Activated T-helper 2 cell treated with anti-CD3 and anti-CD28 coated beads, Interferon-gamma antibody, Interleukin-2, Interleukin-4, amounts not matched to agents 10 μg/mL and 5 μg/mL and 100 μg/mL, durations not matched to agents 14 hours and 24 hours and 36 hours (primary cell): ENCODE measurements at regions not wholly inside any gene's neighbourhood (a gene's known extent, or its start where the extent isn't known, plus 50 kb on each side); places are given as distances from the start of the nearest gene placed in this dataset.
A peak's percentile ranks its signal among the peaks of the same experiment; 100 is the strongest.

Experiments used
- DNase-seq: peaks from one replicate; pipeline ENCODE4 v3.0.0; 2021; ENCODE audit warnings: low spot score
- H3K27ac Mint-ChIP-seq: one replicate; pipeline ENCODE4 v1.8.0; 2021; ENCODE audit warnings: mixed read lengths
- H3K27me3 Mint-ChIP-seq: one replicate; pipeline ENCODE4 v1.8.0; 2021; ENCODE audit warnings: low read depth, mixed read lengths
- H3K36me3 Mint-ChIP-seq: one replicate; pipeline ENCODE4 v1.8.0; 2021; ENCODE audit warnings: low read depth, mixed read lengths
- H3K4me1 Mint-ChIP-seq: one replicate; pipeline ENCODE4 v1.8.0; 2021; ENCODE audit warnings: low read depth, mixed read lengths
- H3K4me3 Mint-ChIP-seq: one replicate; pipeline ENCODE4 v1.8.0; 2021; ENCODE audit warnings: low read depth, mild to moderate bottlenecking, moderate library complexity, mixed read lengths
- H3K9me3 Mint-ChIP-seq: one replicate; pipeline ENCODE4 v1.8.0; 2021; ENCODE audit warnings: mixed read lengths
- intact Hi-C: fragments of 100-400 bp; cut with micrococcal nuclease; formaldehyde crosslinking; loops from one replicate; pipeline ENCODE4 v1.15.1; 2023

- intact Hi-C loops = no loop called here
- DNase-seq = no peak
These were observed 58.6 kb downstream of the LIG4 start for GRCh38 chr13:108156749-108157148.

GRCh38 chr13:108155185-108156106 is 59.9 kb downstream of the LIG4 start:
- H3K4me1 Mint-ChIP-seq = no peaks in the 10 kb centered on the region
- intact Hi-C loops = no loop called here

More at GRCh38 chr13:108156749-108157148, 58.6 kb downstream of the LIG4 start:
- no peaks in the 10 kb centered on the region for H3K36me3 Mint-ChIP-seq
- no peaks in the 10 kb centered on the region for H3K27me3 Mint-ChIP-seq
- no peak overlapping the region for H3K4me3 Mint-ChIP-seq
- no peak overlapping the region for H3K27ac Mint-ChIP-seq
- no peaks in the 10 kb centered on the region for H3K4me1 Mint-ChIP-seq
- H3K9me3 Mint-ChIP-seq = no peaks in the 10 kb centered on the region

GRCh38 chr13:108154421-108154858 is 60.9 kb downstream of the LIG4 start:
- DNase-seq = no peak
- Mint-ChIP-seq H3K4me3 (no peak overlapping the region), H3K4me1 (no peaks in the 10 kb centered on the region), H3K36me3 (no peaks in the 10 kb centered on the region), H3K27ac (no peak overlapping the region), H3K9me3 (no peaks in the 10 kb centered on the region), H3K27me3 (no peaks in the 10 kb centered on the region)
- intact Hi-C loops = no loop called here

More at GRCh38 chr13:108155185-108156106, 59.9 kb downstream of the LIG4 start:
- no peaks in the 10 kb centered on the region for H3K36me3 Mint-ChIP-seq
- no peaks in the 10 kb centered on the region for H3K9me3 Mint-ChIP-seq
- peak; percentile 18 for DNase-seq
- H3K27me3 Mint-ChIP-seq = no peaks in the 10 kb centered on the region
- no peak overlapping the region for H3K27ac Mint-ChIP-seq
- H3K4me3 Mint-ChIP-seq = no peak overlapping the region

- H3K27me3 Mint-ChIP-seq = no peaks in the 10 kb centered on the region
- H3K9me3 Mint-ChIP-seq = no peaks in the 10 kb centered on the region
- intact Hi-C loops = no loop called here
- no peak overlapping the region for H3K4me3 Mint-ChIP-seq
- no peaks in the 10 kb centered on the region for H3K4me1 Mint-ChIP-seq
- DNase-seq = no peak
- no peaks in the 10 kb centered on the region for H3K36me3 Mint-ChIP-seq
- no peak overlapping the region for H3K27ac Mint-ChIP-seq
These were observed 68.7 kb downstream of the LIG4 start for GRCh38 chr13:108146642-108147041.

DNA sequence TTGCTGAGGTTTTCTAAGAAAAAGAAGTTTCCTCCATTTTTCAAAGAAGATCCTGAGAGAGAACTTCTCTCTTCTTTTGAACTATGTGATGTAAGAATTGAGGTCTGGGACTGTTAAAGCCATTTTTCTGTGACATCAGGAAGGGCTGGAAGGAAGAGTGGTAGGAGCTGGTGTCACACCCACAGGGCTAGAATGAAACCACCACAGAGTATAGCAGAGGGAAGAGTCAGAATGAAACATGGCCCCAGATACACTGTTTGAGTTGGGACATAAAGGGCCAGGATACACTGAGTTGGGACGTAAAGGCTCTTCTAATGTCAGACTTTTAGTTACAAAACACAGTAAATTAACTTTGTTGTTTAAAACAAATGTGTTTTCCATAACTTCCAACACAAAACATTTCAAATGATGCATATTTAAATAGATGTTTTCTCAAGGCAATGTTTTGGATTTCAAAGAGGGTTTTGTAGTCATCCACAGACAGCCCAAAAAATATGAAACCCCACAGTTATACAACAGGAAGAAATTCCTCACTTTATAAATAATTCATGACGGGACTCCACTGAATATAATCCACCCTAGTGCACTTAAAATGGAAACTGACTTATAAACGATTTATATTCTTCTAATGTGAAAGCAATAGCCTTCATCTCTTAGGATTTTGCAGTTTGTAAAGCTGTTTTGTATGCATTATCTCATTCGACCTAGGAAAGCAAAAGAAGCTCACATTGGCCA is 72.5 kb downstream of the LIG4 start:
- intact Hi-C loops = no loop called here
- Mint-ChIP-seq H3K9me3 (no peaks in the 10 kb centered on the region), H3K36me3 (no peaks in the 10 kb centered on the region), H3K4me1 (no peaks in the 10 kb centered on the region), H3K4me3 (no peak overlapping the region), H3K27ac (no peak overlapping the region), H3K27me3 (no peaks in the 10 kb centered on the region)
- DNase-seq = no peak

DNA sequence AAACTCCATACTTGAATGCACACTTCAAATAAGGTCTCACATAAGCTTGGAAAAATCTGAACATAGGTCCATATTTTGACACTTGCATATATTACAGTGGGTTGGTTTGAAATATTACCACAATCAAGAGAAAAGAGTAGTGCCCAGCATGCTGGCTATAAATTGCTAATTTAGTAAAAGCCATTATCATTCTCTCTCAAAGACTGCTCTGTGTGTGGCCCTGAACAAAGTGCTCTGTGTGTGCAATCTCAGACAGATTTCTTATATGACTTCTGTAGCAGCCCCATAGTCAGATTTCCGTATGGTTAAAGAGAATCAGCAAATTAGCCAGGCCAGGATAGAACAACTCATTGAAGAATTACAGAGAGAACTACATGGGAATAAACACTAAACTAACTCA is 78.2 kb downstream of the LIG4 start:
- DNase-seq = no peak
- Mint-ChIP-seq H3K4me3 (no peak overlapping the region), H3K27ac (no peak overlapping the region), H3K27me3 (no peaks in the 10 kb centered on the region), H3K4me1 (no peaks in the 10 kb centered on the region), H3K9me3 (no peaks in the 10 kb centered on the region), H3K36me3 (no peaks in the 10 kb centered on the region)
- intact Hi-C loops = no loop called here

GRCh38 chr13:108127406-108127805 is 87.9 kb downstream of the LIG4 start:
- no peak overlapping the region for H3K27ac Mint-ChIP-seq
- H3K4me3 Mint-ChIP-seq = no peak overlapping the region

DNA sequence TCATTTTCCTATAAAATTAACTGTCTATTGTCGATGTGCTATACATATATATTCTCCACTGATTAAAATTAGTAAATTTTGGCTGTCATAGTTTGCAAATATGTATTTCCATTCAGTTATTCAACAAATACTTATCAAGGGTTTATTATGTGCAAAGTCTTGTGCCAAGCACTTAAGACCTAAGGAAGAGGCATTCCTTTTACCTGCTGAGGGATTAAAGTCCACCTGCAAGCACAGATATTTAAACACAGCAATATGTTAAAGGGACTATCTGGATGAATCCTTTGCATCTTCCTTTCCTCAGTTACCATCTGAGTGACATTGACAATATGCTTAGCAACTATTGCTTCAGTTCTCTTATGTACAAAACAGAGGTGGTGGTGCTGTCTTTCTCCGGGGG is 89.3 kb downstream of the LIG4 start:
- no peak for DNase-seq
- Mint-ChIP-seq H3K4me1 (no peaks in the 10 kb centered on the region), H3K36me3 (no peaks in the 10 kb centered on the region), H3K27me3 (no peaks in the 10 kb centered on the region), H3K9me3 (no peaks in the 10 kb centered on the region), H3K4me3 (no peak overlapping the region), H3K27ac (no peak overlapping the region)
- intact Hi-C loops = no loop called here

More at GRCh38 chr13:108127406-108127805, 87.9 kb downstream of the LIG4 start:
- intact Hi-C loops = no loop called here
- H3K9me3 Mint-ChIP-seq = no peaks in the 10 kb centered on the region
- no peaks in the 10 kb centered on the region for H3K27me3 Mint-ChIP-seq
- no peaks in the 10 kb centered on the region for H3K36me3 Mint-ChIP-seq
- no peak for DNase-seq
- H3K4me1 Mint-ChIP-seq = no peaks in the 10 kb centered on the region

DNA sequence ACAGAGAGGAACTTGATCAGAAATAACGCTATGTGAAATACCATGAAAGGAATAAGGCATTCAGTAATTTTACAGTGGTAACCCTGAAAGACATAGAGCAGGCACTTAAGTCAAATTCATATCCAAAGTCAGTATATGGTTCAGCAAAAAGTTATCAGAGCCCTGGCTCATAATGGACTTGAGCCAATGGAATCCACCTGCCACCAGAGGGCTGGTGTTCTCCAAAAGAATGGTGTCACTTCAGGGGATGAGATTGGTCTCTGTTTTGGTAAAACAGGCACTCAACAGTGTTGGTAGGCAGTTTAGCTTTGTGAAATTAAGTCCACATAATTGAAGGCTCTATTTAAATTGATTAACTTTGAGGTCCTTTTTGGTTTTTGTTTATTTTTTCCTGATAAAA is 93.9 kb downstream of the LIG4 start:
- no peaks in the 10 kb centered on the region for H3K4me1 Mint-ChIP-seq
- no peaks in the 10 kb centered on the region for H3K9me3 Mint-ChIP-seq
- no peaks in the 10 kb centered on the region for H3K36me3 Mint-ChIP-seq
- DNase-seq = no peak
- intact Hi-C loops = no loop called here
- no peaks in the 10 kb centered on the region for H3K27me3 Mint-ChIP-seq
- H3K4me3 Mint-ChIP-seq = no peak overlapping the region
- H3K27ac Mint-ChIP-seq = no peak overlapping the region

DNA sequence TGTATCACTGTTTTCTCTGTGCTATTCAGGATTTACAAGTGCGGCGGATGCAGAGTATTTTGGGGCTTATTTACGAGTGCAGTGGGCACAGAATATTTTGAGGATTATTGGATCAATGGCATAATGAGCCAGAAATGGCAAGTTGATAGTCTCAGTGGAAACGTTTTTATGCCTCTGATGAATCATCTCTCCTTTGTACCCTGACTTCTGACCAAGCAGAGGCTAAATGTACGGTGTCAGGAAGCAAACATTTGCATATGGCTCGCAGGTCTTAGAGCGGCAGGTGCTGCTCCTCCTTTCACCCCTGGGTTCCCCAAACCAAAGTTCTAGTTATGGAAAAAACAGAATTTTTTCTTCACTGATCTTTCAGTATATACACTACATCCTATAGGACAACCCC is 94.5 kb downstream of the LIG4 start:
- Mint-ChIP-seq H3K27ac (no peak overlapping the region), H3K4me3 (no peak overlapping the region), H3K4me1 (no peaks in the 10 kb centered on the region), H3K36me3 (no peaks in the 10 kb centered on the region), H3K27me3 (no peaks in the 10 kb centered on the region), H3K9me3 (no peaks in the 10 kb centered on the region)
- no peak for DNase-seq
- intact Hi-C loops = no loop called here

GRCh38 chr13:108120302-108120701 is 95.0 kb downstream of the LIG4 start:
- H3K27ac Mint-ChIP-seq = no peak overlapping the region
- DNase-seq = no peak
- H3K4me3 Mint-ChIP-seq = no peak overlapping the region
- intact Hi-C loops = no loop called here
- H3K9me3 Mint-ChIP-seq = no peaks in the 10 kb centered on the region
- no peaks in the 10 kb centered on the region for H3K36me3 Mint-ChIP-seq
- H3K4me1 Mint-ChIP-seq = no peaks in the 10 kb centered on the region
- no peaks in the 10 kb centered on the region for H3K27me3 Mint-ChIP-seq

DNA sequence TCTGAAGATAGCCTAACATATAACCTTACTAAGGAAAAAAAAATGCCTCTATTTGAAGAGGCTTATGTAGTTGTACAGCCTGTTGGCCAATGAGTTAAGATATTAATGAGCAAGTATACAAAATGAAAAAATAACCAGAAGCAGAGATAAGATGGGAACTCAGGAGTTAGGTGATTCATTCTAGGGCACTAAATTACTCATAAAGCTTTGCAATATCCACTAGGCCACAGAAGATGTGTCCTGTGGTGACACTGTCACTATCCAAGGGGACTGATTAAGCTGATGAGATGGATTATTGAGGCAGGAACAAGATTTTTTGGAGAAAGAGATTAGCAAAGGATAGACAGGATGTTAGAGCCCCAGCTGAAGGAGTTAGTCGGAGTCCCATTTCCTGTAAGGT is 99.6 kb downstream of the LIG4 start:
- H3K27ac Mint-ChIP-seq = no peak overlapping the region
- no peaks in the 10 kb centered on the region for H3K36me3 Mint-ChIP-seq
- H3K4me1 Mint-ChIP-seq = no peaks in the 10 kb centered on the region
- intact Hi-C loops = no loop called here
- H3K27me3 Mint-ChIP-seq = no peaks in the 10 kb centered on the region
- no peaks in the 10 kb centered on the region for H3K9me3 Mint-ChIP-seq
- no peak for DNase-seq
- H3K4me3 Mint-ChIP-seq = no peak overlapping the region

- Mint-ChIP-seq H3K36me3 (no peaks in the 10 kb centered on the region), H3K4me3 (no peak overlapping the region), H3K9me3 (no peaks in the 10 kb centered on the region), H3K27me3 (no peaks in the 10 kb centered on the region), H3K27ac (no peak overlapping the region), H3K4me1 (no peaks in the 10 kb centered on the region)
- intact Hi-C loops = no loop called here
- DNase-seq = no peak
These were observed 101.9 kb downstream of the LIG4 start for GRCh38 chr13:108113407-108113806.
